MCF 10A (cell line): ENCODE measurements at regions not wholly inside any gene's neighbourhood (a gene's known extent, or its start where the extent isn't known, plus 50 kb on each side); places are given as distances from the start of the nearest gene placed in this dataset.

Experiments used
- BruUV-seq: library from RNA; stranded (reverse); fragments of 400-500 nt; replicated peaks from 2 replicates; lab custom pipeline; 2021; lab: Mats Ljungman, UMichigan
- CTCF ChIA-PET: fragments of 300-600 bp; sonication (Branson Sonifier 250); formaldehyde crosslinking; extraction: SDS; loops from one replicate; lab custom pipeline; 2021; ENCODE audit warnings: antibody characterized with exemption, inconsistent platforms; lab: Yijun Ruan, JAX
- POLR2A ChIA-PET: fragments of 300-600, 350-650 bp; sonication (Branson Sonifier 250); formaldehyde crosslinking; extraction: SDS; loops from one replicate; lab custom pipeline; 2020; ENCODE audit warnings: antibody characterized with exemption, inconsistent platforms; lab: Yijun Ruan, JAX
- DNase-seq: peaks from one replicate; pipeline ENCODE4 v3.0.0-alpha.2; 2018; ENCODE audit not compliant: unreplicated experiment
- H3K27ac Mint-ChIP-seq: one replicate; pipeline ENCODE4 v1.8.0; 2022; ENCODE audit warnings: mild to moderate bottlenecking, low read depth, mixed read lengths; ENCODE audit not compliant: unreplicated experiment
- H3K27me3 Mint-ChIP-seq: one replicate; pipeline ENCODE4 v1.8.0; 2022; ENCODE audit warnings: mixed read lengths; ENCODE audit not compliant: insufficient read depth, unreplicated experiment
- H3K36me3 Mint-ChIP-seq: one replicate; pipeline ENCODE4 v1.8.0; 2022; ENCODE audit warnings: mild to moderate bottlenecking, moderate library complexity, mixed read lengths; ENCODE audit not compliant: insufficient read depth, unreplicated experiment
- H3K4me1 Mint-ChIP-seq: one replicate; pipeline ENCODE4 v1.8.0; 2022; ENCODE audit warnings: mixed read lengths; ENCODE audit not compliant: insufficient read depth, unreplicated experiment
- H3K4me3 Mint-ChIP-seq: one replicate; pipeline ENCODE4 v1.8.0; 2022; ENCODE audit warnings: mild to moderate bottlenecking, moderate library complexity, mixed read lengths; ENCODE audit not compliant: unreplicated experiment
- H3K9me3 Mint-ChIP-seq: one replicate; pipeline ENCODE4 v1.8.0; 2022; ENCODE audit warnings: mixed read lengths; ENCODE audit not compliant: unreplicated experiment
- intact Hi-C: fragments of 100-400 bp; cut with micrococcal nuclease; formaldehyde crosslinking; loops from 2 replicates; pipeline ENCODE4 v1.14.1; 2022
- TF ChIP-seq, protein P1 (sequence below): fragments of 200-600 bp; IDR thresholded peaks from one replicate; pipeline ENCODE4 v1.8.0; 2022; ENCODE audit warnings: antibody characterized with exemption, mild to moderate bottlenecking; ENCODE audit not compliant: unreplicated experiment

- TF ChIP-seq, protein P1, sequence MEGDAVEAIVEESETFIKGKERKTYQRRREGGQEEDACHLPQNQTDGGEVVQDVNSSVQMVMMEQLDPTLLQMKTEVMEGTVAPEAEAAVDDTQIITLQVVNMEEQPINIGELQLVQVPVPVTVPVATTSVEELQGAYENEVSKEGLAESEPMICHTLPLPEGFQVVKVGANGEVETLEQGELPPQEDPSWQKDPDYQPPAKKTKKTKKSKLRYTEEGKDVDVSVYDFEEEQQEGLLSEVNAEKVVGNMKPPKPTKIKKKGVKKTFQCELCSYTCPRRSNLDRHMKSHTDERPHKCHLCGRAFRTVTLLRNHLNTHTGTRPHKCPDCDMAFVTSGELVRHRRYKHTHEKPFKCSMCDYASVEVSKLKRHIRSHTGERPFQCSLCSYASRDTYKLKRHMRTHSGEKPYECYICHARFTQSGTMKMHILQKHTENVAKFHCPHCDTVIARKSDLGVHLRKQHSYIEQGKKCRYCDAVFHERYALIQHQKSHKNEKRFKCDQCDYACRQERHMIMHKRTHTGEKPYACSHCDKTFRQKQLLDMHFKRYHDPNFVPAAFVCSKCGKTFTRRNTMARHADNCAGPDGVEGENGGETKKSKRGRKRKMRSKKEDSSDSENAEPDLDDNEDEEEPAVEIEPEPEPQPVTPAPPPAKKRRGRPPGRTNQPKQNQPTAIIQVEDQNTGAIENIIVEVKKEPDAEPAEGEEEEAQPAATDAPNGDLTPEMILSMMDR = no peak
- Mint-ChIP-seq H3K4me3 (no peak overlapping the region), H3K4me1 (peaks cover 4% of the 10 kb centered on the region), H3K27me3 (no peaks in the 10 kb centered on the region), H3K27ac (no peak overlapping the region), H3K36me3 (no peaks in the 10 kb centered on the region), H3K9me3 (no peaks in the 10 kb centered on the region)
- ChIA-PET POLR2A (no interaction called here), CTCF (interaction anchor here (0.6 kb wide), 1 partner anchor 1328 kb away, joined by 3 read pairs; no protein-coding TSS in a partner anchor)
- peak; percentile 27 for DNase-seq
- intact Hi-C loops = no loop called here
- no TSS peak for BruUV-seq
Measured at GRCh38 chr3:25910997-25911396, 121.1 kb downstream of the OXSM start.

DNA sequence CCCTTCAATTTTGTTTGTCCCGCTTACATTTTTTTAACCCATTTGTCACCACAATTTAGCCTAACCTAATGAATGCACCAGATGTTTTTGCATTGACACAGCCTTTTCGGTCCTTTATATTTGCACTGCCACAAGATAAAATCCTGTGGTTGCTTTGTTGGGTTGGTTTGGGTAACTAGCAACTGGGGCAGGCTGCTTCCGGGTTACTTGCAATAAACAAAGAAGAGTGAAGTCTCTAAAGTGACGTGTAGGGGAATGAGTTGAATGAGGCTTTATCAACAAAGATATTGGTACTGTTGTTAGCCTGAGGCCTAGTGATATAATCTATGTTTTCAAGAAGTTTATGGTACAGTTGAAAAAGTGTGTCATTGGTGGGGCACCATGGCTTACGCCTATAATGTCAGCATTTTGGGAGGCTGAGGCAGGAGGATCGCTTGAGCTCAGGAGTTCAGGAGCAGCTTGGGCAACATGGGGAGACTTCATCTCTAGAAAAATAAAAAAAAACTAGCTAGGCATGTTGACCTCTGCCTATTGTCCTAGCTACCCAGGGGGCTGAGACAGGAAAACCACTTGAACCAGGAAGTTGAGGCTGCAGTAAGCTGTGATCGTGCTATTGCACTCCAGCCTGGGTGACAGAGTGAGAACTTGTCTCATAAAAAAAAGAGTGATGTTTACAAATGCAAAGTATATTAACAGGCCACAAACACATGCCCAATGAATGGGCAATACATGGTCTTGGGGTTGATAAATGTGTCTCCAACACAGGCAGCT, 121.8 kb downstream of the OXSM start:
- no peaks in the 10 kb centered on the region for H3K36me3 Mint-ChIP-seq
- H3K4me1 Mint-ChIP-seq = peaks cover 4% of the 10 kb centered on the region
- intact Hi-C loops = no loop called here
- no peaks in the 10 kb centered on the region for H3K27me3 Mint-ChIP-seq
- ChIA-PET POLR2A (interaction anchor here (0.7 kb wide), 2 partner anchors 1220 to 1651 kb away, joined by 3 read pairs; no protein-coding TSS in a partner anchor), CTCF (interaction anchor here (0.6 to 0.7 kb wide), 4 partner anchors 74 to 1327 kb away, joined by 3 to 5 read pairs (median 4); no protein-coding TSS in a partner anchor)
- TF ChIP-seq, protein P1 = no peak
- BruUV-seq = no TSS peak
- DNase-seq = no peak
- H3K4me3 Mint-ChIP-seq = no peak overlapping the region
- no peaks in the 10 kb centered on the region for H3K9me3 Mint-ChIP-seq
- H3K27ac Mint-ChIP-seq = no peak overlapping the region

- CTCF ChIA-PET = interaction anchor here (0.9 kb wide), 1 partner anchor 109 kb away, joined by 4 read pairs; no protein-coding TSS in a partner anchor
Measured at GRCh38 chr3:25913179-25913578, 123.3 kb downstream of the OXSM start.

DNA sequence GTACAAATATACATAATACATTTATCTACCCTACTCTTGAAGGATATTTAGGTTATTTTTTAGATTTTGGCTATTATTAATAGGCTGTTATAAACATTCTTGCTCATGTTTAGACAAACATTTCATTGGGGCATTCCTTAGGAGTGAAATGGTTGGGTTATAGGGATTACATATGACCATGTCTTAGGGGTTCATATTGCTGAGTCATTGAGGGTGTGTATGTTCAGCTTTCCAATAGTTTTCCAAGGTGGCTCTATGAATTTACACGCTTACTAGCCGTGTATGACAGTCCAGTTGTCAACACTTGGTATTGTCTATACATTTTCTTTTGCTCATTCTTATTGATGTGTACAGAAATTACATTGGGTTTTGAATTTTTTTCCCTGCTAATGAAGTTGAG, 125.8 kb downstream of the OXSM start:
- no peaks in the 10 kb centered on the region for H3K4me1 Mint-ChIP-seq
- no peaks in the 10 kb centered on the region for H3K36me3 Mint-ChIP-seq
- no peaks in the 10 kb centered on the region for H3K27me3 Mint-ChIP-seq
- TF ChIP-seq, protein P1 = no peak
- ChIA-PET POLR2A (no interaction called here), CTCF (interaction anchor here (0.6 kb wide), 1 partner anchor 50 kb away, joined by 3 read pairs; no protein-coding TSS in a partner anchor)
- no peak overlapping the region for H3K27ac Mint-ChIP-seq
- no peak overlapping the region for H3K4me3 Mint-ChIP-seq
- H3K9me3 Mint-ChIP-seq = no peaks in the 10 kb centered on the region
- no TSS peak for BruUV-seq
- intact Hi-C loops = no loop called here
- DNase-seq = no peak

More at GRCh38 chr3:25913179-25913578, 123.3 kb downstream of the OXSM start:
- no peak for DNase-seq
- Mint-ChIP-seq H3K27me3 (no peaks in the 10 kb centered on the region), H3K27ac (no peak overlapping the region), H3K4me1 (no peaks in the 10 kb centered on the region), H3K36me3 (no peaks in the 10 kb centered on the region), H3K4me3 (no peak overlapping the region), H3K9me3 (no peaks in the 10 kb centered on the region)
- TF ChIP-seq, protein P1 = no peak
- POLR2A ChIA-PET = no interaction called here
- intact Hi-C loops = no loop called here
- BruUV-seq = no TSS peak
